H4 (cell line): ENCODE measurements at regions not wholly inside any gene's neighbourhood (a gene's known extent, or its start where the extent isn't known, plus 50 kb on each side); places are given as distances from the start of the nearest gene placed in this dataset.

ENCODE experiments used
- DNase-seq: peaks from one replicate; pipeline ENCODE4 v3.0.0-alpha.2; 2015; ENCODE audit warnings: low spot score

DNA sequence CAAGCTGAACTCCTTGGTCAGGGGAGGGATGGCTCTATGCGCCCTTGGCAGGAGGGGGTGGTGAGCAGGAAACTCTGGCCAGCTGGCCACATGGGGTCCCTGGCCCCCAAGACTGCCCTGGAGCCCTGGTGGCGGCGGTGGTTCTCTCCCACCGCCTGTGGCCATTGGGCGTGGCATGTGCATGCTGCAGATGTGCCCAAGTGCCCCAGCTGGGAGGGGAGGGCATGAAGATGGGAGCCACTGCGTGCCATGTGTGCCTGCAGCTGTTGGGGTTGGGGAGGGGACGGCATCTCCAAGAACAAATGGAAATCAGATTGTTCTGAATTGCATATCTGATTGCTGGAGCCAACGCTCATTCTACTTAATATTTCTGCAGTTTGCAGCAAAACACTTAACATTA, 115.7 kb upstream of the IGF1 start:
- DNase-seq = no peak

- DNase-seq = no peak
Measured at GRCh38 chr12:102595315-102595714, 115.0 kb upstream of the IGF1 start.

DNA sequence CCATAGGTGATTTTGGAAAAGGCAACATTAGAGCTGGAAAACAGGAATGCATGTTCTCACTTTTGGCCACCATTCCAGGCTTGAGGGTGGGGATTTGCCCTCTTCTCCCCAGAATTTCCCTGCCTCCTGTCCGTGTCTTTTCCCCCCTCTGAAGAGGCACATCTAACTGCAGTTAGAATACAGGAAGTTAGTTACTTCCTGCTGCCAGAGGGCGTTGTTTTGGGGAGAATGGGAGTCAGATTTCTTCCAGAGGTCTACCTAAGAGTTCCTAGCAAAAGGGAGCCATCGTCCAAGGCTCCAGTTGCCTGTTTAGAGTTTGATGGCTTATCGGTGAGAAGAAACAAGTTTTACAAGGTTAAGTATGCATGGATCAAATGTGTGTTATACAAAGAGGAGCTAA, 112.8 kb upstream of the IGF1 start:
- no peak for DNase-seq

GRCh38 chr12:102592134-102592533, 111.8 kb upstream of the IGF1 start:
- DNase-seq = no peak

- DNase-seq = no peak
Measured at GRCh38 chr12:102573237-102573636, 92.9 kb upstream of the IGF1 start.

- DNase-seq = no peak
Measured at GRCh38 chr12:102571889-102572288, 91.5 kb upstream of the IGF1 start.

DNA sequence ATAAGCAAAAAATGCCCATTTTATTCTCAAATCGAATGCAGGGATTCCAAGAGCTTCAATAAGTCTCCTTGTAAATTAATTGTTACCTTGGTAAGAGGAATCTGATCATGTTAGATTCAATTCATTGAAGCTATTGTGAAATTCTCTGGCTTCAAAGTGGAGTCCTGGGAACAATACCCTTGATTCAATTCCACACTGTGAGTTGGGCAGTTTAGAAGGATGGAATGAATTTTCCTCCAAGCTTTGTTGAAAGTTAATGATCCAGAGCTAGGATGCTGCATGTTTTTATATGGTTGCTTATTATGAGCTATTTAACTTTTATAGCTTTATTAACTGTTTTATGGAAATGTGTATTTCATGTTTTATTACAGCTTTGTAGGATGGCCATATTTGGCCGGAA, 89.9 kb upstream of the IGF1 start:
- no peak for DNase-seq

DNA sequence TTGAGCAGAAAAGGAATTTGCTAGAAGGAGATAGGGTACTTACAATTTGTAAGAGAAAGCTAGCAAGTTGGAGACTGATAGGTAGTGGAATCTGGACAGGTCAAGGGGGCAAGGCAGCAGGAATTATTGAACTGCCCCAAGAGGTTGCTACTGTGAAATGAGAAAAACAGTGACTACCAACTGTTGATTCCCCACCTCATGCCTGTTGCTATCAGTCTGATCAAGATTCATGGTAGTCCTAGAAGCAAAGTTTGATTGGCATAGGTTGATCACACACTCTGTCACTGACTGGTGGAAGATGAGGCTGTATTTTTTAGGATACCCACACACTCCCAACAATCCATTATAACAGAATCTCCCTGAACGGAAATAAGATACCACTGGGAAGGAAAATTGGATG, 89.4 kb upstream of the IGF1 start:
- DNase-seq = no peak

DNA sequence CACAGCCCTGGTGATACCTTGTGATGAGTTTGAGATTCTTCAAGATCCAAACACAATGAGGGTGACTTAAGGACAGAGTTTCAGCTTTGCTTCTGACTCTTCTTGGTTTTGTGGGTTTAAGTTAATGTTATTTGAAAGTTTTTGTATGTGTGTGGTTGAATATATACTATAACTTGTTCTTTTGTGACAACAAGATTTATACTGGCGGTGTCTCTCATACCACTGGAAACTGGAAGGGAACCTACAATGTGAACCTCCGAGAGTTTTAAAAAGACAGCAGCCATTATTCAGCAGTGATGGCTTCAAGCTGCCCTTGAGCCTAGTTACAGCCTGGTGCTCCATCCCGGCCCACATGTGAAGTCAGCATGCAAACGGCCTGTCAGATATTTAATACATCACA, 87.9 kb upstream of the IGF1 start:
- DNase-seq = no peak

GRCh38 chr12:102567031-102567985, 86.9 kb upstream of the IGF1 start:
- DNase-seq = no peak

GRCh38 chr12:102565555-102565954, 85.2 kb upstream of the IGF1 start:
- DNase-seq = no peak

- DNase-seq = no peak
Measured at GRCh38 chr12:102564026-102564425, 83.7 kb upstream of the IGF1 start.

DNA sequence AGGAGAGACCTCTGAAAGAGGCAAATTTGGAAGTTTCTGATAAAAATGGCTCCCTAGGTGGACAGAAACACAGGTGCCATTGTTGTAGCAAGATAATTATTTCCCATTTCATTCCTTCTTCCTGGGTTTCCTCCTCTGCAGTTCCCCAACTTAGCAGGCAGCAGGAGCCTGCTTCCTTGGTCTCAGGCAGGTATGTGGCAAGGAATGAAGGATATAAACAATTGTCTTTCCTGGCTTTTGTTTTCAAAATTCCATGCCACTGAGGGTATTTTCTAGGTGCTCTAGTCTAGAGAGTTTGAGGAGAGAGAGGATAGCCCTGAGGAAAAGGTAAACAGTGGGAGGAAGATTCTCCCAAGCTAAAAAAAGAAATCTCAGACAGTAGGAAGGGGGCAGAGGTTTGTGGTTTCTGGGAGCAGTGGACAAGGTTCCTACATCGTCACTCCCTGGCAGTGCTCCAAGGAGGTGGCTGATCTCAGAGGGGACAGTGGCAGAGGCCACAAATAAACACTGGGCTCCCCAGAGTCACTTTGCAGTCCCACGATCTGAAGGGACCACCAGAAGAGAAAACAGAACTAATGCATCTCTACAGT, 82.6 kb upstream of the IGF1 start:
- DNase-seq = no peak

DNA sequence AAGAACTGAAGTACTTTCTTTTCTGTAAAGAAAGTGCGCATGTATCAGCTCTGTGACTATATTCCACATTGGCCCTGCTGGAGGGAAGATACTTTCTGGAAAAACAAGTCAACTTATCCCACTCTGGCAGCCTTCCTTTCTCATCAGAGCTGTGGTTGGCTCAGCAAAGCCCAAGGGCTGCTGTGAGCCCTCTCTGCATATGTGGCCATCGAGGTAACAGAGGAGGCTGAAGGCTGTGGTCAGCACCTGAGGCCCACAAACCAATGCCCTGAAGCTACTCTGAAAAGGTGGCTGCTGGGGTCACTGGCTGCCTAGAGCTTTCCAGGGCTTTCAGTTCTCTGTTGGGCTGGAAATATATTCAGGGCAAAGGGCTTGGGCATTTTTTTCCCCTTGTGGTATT, 70.8 kb upstream of the IGF1 start:
- DNase-seq = no peak

GRCh38 chr12:102549691-102550090, 69.3 kb upstream of the IGF1 start:
- DNase-seq = no peak

DNA sequence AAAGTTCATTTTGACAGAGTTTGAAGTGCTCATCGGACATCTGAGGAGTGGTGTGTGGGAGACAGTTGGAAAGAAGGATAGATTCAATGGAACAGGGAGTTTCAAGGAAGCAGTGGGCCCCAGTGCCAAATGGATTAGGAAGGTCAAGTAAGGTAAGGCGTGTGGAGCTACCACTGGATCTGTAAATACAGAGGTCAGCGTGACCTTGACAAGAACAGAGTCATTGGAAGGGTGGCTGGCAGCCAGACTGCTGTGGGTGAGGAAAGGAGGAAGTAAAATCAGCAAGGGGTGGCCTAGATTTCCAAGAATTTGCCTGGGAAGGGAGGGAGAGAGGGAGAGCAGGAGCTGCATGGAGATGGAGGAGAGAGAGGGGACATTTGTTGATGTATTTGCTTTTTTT, 68.2 kb upstream of the IGF1 start:
- DNase-seq = no peak

DNA sequence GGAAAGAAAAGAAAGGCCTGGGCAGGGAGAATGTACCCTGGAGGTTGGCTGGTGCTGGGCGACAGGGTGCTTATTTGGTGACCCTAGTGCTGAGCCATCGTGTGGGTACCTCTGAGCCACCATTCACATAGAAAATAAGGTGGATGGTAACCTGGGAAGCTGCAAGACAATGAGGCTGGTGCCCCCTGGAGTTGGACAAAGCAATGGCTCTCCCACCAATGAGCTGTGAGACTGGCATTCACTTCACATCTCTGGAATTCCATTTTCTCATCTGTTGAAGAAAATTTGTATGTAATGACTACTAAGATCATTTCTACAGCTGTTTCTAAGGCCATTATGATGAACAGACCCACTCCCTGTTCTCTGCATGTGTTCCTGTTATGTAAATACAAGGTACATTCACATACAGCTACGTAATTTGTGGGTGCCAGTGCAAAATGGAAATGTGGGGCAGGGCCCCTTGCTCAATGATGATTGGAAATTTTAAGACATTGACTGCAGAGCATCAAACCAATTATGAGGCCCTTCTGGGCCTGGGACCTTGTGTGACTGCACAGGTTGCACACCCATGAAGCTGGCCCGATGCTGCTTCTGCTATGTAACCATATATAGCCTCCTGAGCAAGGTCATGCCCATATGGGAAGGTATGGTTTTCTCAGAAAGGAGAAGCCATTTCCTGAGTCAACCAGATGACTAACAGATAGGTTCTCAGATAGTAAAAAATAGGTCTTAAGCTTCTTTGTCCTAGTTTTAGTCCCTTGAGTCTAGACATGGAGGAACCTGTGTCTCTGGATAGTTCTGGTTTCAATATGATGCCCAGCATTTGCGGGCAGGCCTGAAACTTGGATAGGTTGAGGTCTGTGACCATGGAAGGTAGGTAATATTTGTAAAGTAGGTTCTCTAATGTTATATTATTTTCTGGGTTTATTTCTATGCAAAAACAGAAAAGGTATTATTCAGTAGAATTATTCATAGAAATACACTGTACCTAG, 63.4 kb upstream of the IGF1 start:
- no peak for DNase-seq

- DNase-seq = no peak
Measured at GRCh38 chr12:102542816-102543440, 62.6 kb upstream of the IGF1 start.

DNA sequence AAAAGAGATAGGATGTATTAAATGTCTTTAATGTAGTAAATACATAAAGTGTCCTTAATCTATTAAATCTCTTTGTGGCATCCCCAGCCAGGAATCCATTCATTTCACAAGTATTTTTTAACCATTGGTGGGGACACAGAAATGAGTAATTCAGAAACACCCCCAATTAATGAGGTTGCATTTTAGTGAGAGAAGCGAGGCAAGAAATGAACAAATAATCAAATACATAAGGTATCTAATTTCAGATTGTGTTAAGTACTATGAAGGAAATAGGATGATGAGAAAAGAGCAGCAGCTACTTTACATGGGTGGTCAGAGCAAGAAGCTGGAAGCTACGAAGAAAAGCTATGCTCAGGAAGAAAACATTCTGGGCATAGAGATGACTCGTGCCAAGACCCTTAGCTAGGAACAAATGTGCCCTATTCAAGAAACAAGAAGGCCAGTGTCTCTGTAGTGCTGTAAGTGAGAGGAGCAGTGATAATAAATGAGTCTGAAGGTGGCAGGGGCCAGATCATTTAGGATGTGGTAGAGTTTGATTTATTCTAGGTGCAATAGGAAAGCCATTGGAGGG, 60.5 kb upstream of the IGF1 start:
- DNase-seq = no peak

- DNase-seq = peak; percentile 33
Measured at GRCh38 chr12:102539651-102540553, 59.5 kb upstream of the IGF1 start.
